Body of pancreas (tissue), 4 donors: ENCODE measurements at regions not wholly inside any gene's neighbourhood (a gene's known extent, or its start where the extent isn't known, plus 50 kb on each side); places are given as distances from the start of the nearest gene placed in this dataset.

Experiments
- ATAC-seq: fragments of 150-250 bp; one replicate; pipeline ENCODE4 v1.9.1; 2016
- DNase-seq, 4 donors: peaks; one replicate each; pipeline ENCODE4 v3.0.0-alpha.2; 2019
- H3K27ac ChIP-seq, 4 donors: fragments of 200-600 bp; sonication (generic); 1 replicate in 3 of 4; 2 replicates in 1 of 4; pipeline versions ENCODE4 v1.5.1 to v1.6.1; 2016 to 2019; ENCODE audit warnings: mild to moderate bottlenecking in 1 of 4, mixed read lengths in 1 of 4, moderate library complexity in 1 of 4
- H3K27me3 ChIP-seq, 2 donors: fragments of 200-600 bp; sonication (generic); one replicate each; pipeline ENCODE4 v1.6.0; 2016; ENCODE audit warnings: mild to moderate bottlenecking in 1 of 2
- H3K36me3 ChIP-seq, 2 donors: fragments of 200-600 bp; sonication (generic); replicated peaks in 1 of 2; 2 replicates each; pipeline ENCODE4 v1.5.1; 2016; ENCODE audit warnings: low read depth in 2 of 2; ENCODE audit not compliant: insufficient read depth in 1 of 2
- H3K4me1 ChIP-seq: fragments of 200-600 bp; sonication (generic); one replicate; pipeline ENCODE4 v1.6.0; 2016
- H3K4me3 ChIP-seq, 2 donors: fragments of 200-600 bp; sonication (generic); 1 replicate in 1 of 2; 2 replicates in 1 of 2; pipeline ENCODE4 v1.5.1; 2016 to 2019
- H3K9me3 ChIP-seq, 3 donors: fragments of 200-600 bp; sonication (generic); 1 replicate in 2 of 3; 2 replicates in 1 of 3; pipeline ENCODE4 v1.5.1; 2016
- CTCF ChIP-seq, 7 experiments: fragments of 450-650 bp in 4 of 7; fragments of 200-600 bp in 3 of 7; sonication (generic) in 3 of 7; IDR thresholded peaks; one replicate each; pipeline ENCODE4 v1.5.1; 2016 to 2019; ENCODE audit warnings: antibody characterized with exemption in 7 of 7
- POLR2A ChIP-seq, 3 donors: fragments of 450-650 bp; IDR thresholded peaks; one replicate each; pipeline ENCODE4 v1.6.1; 2016; ENCODE audit warnings: antibody characterized with exemption in 3 of 3, mild to moderate bottlenecking in 2 of 3
- WGBS, 2 donors: methylation state at CpG; one replicate each; pipeline ENCODE4 v1.1.5; 2017; 5-methylcytosine and 5-hydroxymethylcytosine counted together
- intact Hi-C: fragments of 100-400 bp; cut with DNase I; formaldehyde crosslinking; loops from one replicate; pipeline ENCODE4 v1.15.1; 2023

GRCh38 chr12:34604227-34604626, 581.9 kb downstream of the ALG10 start:
- peaks cover 0 to 81% (median 4%) of the 10 kb centered on the region in 3 donors for H3K9me3 ChIP-seq
- no peaks in the 10 kb centered on the region for H3K27me3 ChIP-seq
- TF ChIP-seq POLR2A (IDR thresholded peaks at IDR 0.05) (no peak), CTCF (IDR thresholded peaks at IDR 0.05) (no peak)
- DNase-seq = no peak
- no peaks in the 10 kb centered on the region for H3K36me3 ChIP-seq
- 21 to 38% methylated on average over 7 of the region's 7 CpGs for WGBS, 2 donors
- no peaks in the 10 kb centered on the region for H3K4me1 ChIP-seq
- intact Hi-C loops = no loop called here
- ATAC-seq = no peak
- no peak overlapping the region for H3K4me3 ChIP-seq
- H3K27ac ChIP-seq = no peak overlapping the region

- DNase-seq (no peak), ATAC-seq (no peak)
- Histone ChIP-seq H3K27me3 (no peaks in the 10 kb centered on the region), H3K27ac (no peak overlapping the region), H3K36me3 (no peaks in the 10 kb centered on the region), H3K4me3 (no peak overlapping the region), H3K4me1 (no peaks in the 10 kb centered on the region), H3K9me3 (peaks cover 0 to 76% (median 4%) of the 10 kb centered on the region in 3 donors)
- TF ChIP-seq CTCF (IDR thresholded peaks at IDR 0.05) (no peak), POLR2A (IDR thresholded peaks at IDR 0.05) (no peak)
- WGBS, 2 donors = 51 to 59% methylated on average over 37 of the region's 37 CpGs
- intact Hi-C loops = no loop called here
Observed at GRCh38 chr12:34604631-34605509, 582.6 kb downstream of the ALG10 start.

- peaks cover 0 to 70% (median 4%) of the 10 kb centered on the region in 3 donors for H3K9me3 ChIP-seq
- ATAC-seq (no peak), DNase-seq (no peak)
- H3K4me1 ChIP-seq = no peaks in the 10 kb centered on the region
- no peak overlapping the region for H3K27ac ChIP-seq
- H3K4me3 ChIP-seq = no peak overlapping the region
- 48 to 60% methylated on average over 15 of the region's 15 CpGs for WGBS, 2 donors
- no peaks in the 10 kb centered on the region for H3K27me3 ChIP-seq
- no peaks in the 10 kb centered on the region for H3K36me3 ChIP-seq
- TF ChIP-seq POLR2A (IDR thresholded peaks at IDR 0.05) (no peak), CTCF (IDR thresholded peaks at IDR 0.05) (no peak)
- intact Hi-C loops = no loop called here
Observed at GRCh38 chr12:34605510-34605887, 583.2 kb downstream of the ALG10 start.

- 47 to 62% methylated on average over 27 of the region's 27 CpGs for WGBS, 2 donors
- Histone ChIP-seq H3K27me3 (no peaks in the 10 kb centered on the region), H3K4me3 (no peak overlapping the region), H3K27ac (no peak overlapping the region), H3K36me3 (no peaks in the 10 kb centered on the region), H3K4me1 (no peaks in the 10 kb centered on the region), H3K9me3 (peaks cover 0 to 65% (median 4%) of the 10 kb centered on the region in 3 donors)
- intact Hi-C loops = no loop called here
- no peak for TF ChIP-seq POLR2A (IDR thresholded peaks at IDR 0.05)
- no peak for TF ChIP-seq CTCF (IDR thresholded peaks at IDR 0.05)
- ATAC-seq (no peak), DNase-seq (no peak)
Observed at GRCh38 chr12:34605955-34606748, 583.9 kb downstream of the ALG10 start.
